ENCODE measurements at regions not wholly inside any gene's neighbourhood (a gene's known extent, or its start where the extent isn't known, plus 50 kb on each side); places are given as distances from the start of the nearest gene placed in this dataset.
"Not testable (repeated sequence)": the region's sequence is repeated elsewhere in the genome, so short reads cannot be mapped to it uniquely, and the experiment has no call there.

DNA sequence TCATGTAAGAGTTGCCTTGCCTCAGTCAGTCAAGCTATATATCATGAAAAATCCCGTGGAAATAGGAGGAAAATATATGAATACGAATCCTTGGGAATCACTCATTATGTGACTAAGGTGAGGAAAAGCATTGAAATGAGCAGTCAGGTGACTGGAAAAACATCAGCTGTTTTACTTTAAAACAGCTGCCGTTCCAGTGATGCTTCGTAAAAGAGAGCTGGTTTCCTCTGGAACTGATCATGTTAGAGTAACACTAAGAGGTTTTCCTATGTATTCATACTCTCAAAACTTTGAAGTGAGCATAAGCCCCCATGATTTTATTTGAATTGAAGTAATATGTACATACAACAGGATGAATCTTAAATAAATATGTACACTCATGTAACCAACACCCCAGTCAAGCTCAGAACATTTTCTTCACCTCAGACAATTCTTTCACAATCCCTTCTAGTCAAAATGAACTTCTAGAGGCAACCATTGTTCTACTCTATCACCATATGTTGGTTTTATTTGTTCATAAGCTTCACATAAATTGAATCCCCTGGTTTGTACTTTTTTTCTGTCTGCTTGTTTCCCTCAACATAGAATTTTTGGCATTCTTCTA is 107.7 kb downstream of the SLC25A46 start:
- Mint-ChIP-seq H3K4me3 (no peak overlapping the region), H3K36me3 (no peaks in the 10 kb centered on the region), H3K4me1 (no peaks in the 10 kb centered on the region), H3K9me3 (ENCODE audit: low read depth) (peaks cover 2% of the 10 kb centered on the region), H3K27me3 (no peaks in the 10 kb centered on the region), H3K27ac (no peak overlapping the region)
- no peak for DNase-seq
- no peak for ATAC-seq
- CTCF ChIA-PET = no interaction called here

GRCh38 chr5:110851357-110851756 is 112.5 kb downstream of the SLC25A46 start:
- no peaks in the 10 kb centered on the region for H3K27me3 Mint-ChIP-seq
- no peak for ATAC-seq
- CTCF ChIA-PET = no interaction called here

GRCh38 chr5:110852053-110852452 is 113.2 kb downstream of the SLC25A46 start:
- Mint-ChIP-seq H3K4me1 (no peaks in the 10 kb centered on the region), H3K27ac (no peak overlapping the region), H3K27me3 (no peaks in the 10 kb centered on the region), H3K4me3 (no peak overlapping the region), H3K36me3 (no peaks in the 10 kb centered on the region), H3K9me3 (ENCODE audit: low read depth) (peaks cover 3% of the 10 kb centered on the region)
- CTCF ChIA-PET = no interaction called here
- DNase-seq = no peak
- ATAC-seq = no peak

More at GRCh38 chr5:110851357-110851756, 112.5 kb downstream of the SLC25A46 start:
- Mint-ChIP-seq H3K36me3 (no peaks in the 10 kb centered on the region), H3K4me1 (no peaks in the 10 kb centered on the region), H3K27ac (no peak overlapping the region), H3K9me3 (ENCODE audit: low read depth) (peaks cover 3% of the 10 kb centered on the region), H3K4me3 (no peak overlapping the region)
- DNase-seq = no peak

DNA sequence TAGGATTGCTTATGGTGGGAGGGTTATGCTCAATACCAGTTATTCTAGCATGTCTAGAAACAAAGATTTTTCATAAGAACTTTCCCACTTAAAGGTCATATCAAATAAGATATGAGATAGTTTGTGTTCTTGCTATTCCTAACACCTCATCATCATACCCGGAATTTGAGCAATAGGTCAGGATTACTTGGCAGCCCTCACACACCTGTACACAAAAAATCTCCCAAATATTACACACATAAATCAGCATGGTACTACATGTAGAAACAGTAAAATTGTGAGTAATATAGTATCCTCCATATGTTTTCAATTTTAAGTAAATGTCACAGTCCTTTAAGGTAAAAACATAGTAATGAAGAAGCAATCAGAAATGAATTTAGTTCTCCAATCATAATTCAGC is 113.7 kb downstream of the SLC25A46 start:
- Mint-ChIP-seq H3K36me3 (no peaks in the 10 kb centered on the region), H3K27ac (no peak overlapping the region), H3K9me3 (ENCODE audit: low read depth) (peaks cover 3% of the 10 kb centered on the region), H3K4me3 (no peak overlapping the region), H3K27me3 (no peaks in the 10 kb centered on the region), H3K4me1 (no peaks in the 10 kb centered on the region)
- DNase-seq (no peak), ATAC-seq (no peak)
- CTCF ChIA-PET = no interaction called here

DNA sequence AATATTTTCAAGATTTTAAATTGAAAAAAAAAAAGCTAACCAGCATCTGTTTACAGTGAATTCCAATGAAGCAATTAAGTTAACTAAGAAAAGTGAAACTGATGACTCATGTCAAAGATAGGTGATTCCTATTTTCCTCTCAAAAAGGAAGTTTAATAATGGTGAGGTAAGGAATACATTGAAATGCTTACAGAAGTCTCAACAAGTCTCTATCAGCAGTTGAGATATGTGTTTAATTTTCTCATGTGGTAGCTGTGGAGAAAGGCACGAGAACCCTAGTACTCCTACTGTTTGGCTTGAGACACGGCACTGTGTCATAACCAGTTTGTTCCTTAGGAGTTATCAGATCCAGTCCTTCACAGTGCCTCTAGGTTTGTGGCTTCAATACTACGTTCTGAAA is 114.5 kb downstream of the SLC25A46 start:
- Mint-ChIP-seq H3K4me1 (no peaks in the 10 kb centered on the region), H3K36me3 (no peaks in the 10 kb centered on the region), H3K27ac (no peak overlapping the region), H3K27me3 (no peaks in the 10 kb centered on the region), H3K4me3 (no peak overlapping the region), H3K9me3 (ENCODE audit: low read depth) (peaks cover 3% of the 10 kb centered on the region)
- DNase-seq (no peak), ATAC-seq (no peak)
- CTCF ChIA-PET = no interaction called here

DNA sequence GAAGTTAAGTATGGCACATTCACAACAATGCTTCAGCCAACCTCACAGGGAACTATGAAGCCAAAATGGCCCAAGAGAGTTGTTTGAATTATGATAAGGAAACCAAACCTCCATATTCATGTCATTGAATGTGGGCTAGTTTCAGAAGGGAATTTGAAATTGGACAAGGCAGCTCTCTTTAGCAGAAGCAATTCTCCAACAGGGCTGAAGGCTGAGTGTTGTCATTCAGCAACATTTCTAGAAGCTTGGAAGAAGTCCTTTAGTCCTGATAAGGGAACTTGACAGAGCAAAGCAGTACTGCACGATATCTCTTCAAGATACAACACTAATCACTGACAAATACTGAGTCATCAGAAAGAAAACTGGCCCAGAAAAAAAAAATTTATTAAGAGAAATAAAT is 115.4 kb downstream of the SLC25A46 start:
- peaks cover 2% of the 10 kb centered on the region for H3K9me3 Mint-ChIP-seq (ENCODE audit: low read depth)
- no peak overlapping the region for H3K4me3 Mint-ChIP-seq
- DNase-seq = no peak
- H3K27me3 Mint-ChIP-seq = no peaks in the 10 kb centered on the region
- CTCF ChIA-PET = no interaction called here
- H3K4me1 Mint-ChIP-seq = no peaks in the 10 kb centered on the region
- H3K36me3 Mint-ChIP-seq = no peaks in the 10 kb centered on the region
- H3K27ac Mint-ChIP-seq = no peak overlapping the region
- ATAC-seq = no peak

- DNase-seq (no peak), ATAC-seq (no peak)
- Mint-ChIP-seq H3K4me3 (no peak overlapping the region), H3K36me3 (no peaks in the 10 kb centered on the region), H3K27me3 (peaks cover 2% of the 10 kb centered on the region), H3K27ac (no peak overlapping the region), H3K9me3 (ENCODE audit: low read depth) (peaks cover 2% of the 10 kb centered on the region), H3K4me1 (no peaks in the 10 kb centered on the region)
- CTCF ChIA-PET = no interaction called here
These were observed 117.2 kb downstream of the SLC25A46 start for GRCh38 chr5:110855961-110856360.

DNA sequence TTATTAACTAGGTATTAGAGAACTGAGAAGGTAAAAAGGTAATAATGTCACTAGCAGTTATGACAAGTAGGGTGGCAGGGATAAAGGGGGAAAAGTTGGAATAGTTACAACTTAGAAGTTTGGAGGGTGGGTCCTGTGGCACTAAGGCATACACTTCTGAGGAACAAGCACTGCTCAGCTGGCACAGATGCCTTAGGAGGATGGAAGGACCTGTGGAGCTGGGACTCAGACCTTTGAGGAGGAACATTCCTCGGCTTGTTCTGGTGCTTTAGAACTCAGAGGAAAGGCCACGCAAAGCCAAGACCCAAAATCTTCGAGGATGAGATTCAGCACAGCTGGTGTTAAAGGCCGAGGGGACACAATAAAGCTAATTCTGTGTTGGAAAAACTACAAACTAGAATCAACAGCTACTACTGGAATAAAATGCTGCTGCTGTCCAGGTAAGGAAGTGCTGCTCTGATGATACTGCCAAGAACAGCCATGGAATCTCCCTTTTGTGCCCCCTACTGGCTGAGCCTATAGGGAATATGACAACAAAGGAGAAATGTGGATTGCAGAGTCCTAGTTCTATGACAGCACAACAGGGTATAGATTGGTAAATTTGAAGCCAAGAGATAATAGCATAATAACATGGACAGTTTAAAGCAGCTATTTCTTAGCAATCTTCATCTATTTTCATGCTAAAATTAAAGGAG is 126.7 kb downstream of the SLC25A46 start:
- Mint-ChIP-seq H3K9me3 (ENCODE audit: low read depth) (no peaks in the 10 kb centered on the region), H3K4me3 (no peak overlapping the region), H3K27me3 (peaks cover 2% of the 10 kb centered on the region), H3K36me3 (no peaks in the 10 kb centered on the region), H3K27ac (no peak overlapping the region), H3K4me1 (no peaks in the 10 kb centered on the region)
- CTCF ChIA-PET = no interaction called here
- no peak for DNase-seq
- ATAC-seq = no peak

GRCh38 chr5:110869927-110870326 is 131.1 kb downstream of the SLC25A46 start:
- no peaks in the 10 kb centered on the region for H3K9me3 Mint-ChIP-seq (ENCODE audit: low read depth)
- H3K4me3 Mint-ChIP-seq = no peak overlapping the region
- no peaks in the 10 kb centered on the region for H3K4me1 Mint-ChIP-seq
- H3K27ac Mint-ChIP-seq = no peak overlapping the region
- CTCF ChIA-PET = no interaction called here
- no peaks in the 10 kb centered on the region for H3K27me3 Mint-ChIP-seq
- no peaks in the 10 kb centered on the region for H3K36me3 Mint-ChIP-seq
- ATAC-seq (no peak), DNase-seq (no peak)

GRCh38 chr5:110872200-110872599 is 133.4 kb downstream of the SLC25A46 start:
- DNase-seq (no peak), ATAC-seq (no peak)
- Mint-ChIP-seq H3K27ac (no peak overlapping the region), H3K4me3 (no peak overlapping the region), H3K36me3 (no peaks in the 10 kb centered on the region), H3K27me3 (no peaks in the 10 kb centered on the region), H3K9me3 (ENCODE audit: low read depth) (no peaks in the 10 kb centered on the region), H3K4me1 (no peaks in the 10 kb centered on the region)
- CTCF ChIA-PET = no interaction called here

DNA sequence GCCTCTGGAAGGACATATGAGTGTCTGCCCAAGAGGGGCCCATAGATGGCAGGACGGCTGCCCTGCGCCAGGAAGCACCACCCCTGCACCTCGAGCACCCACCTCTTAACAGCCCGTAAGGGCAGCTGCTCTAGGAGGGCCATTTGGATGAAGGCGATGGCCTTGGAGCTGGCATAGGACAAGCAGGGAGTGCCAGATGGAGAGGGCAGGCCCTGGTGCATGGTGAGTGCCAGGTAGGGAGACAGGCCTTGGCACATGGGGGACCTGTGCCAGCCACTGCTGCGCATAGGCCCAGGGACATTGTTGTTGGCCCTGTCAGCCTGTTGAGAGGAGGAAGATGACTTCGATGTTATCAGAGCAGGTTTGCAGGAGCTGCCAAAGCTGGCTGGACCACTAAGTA is 134.2 kb downstream of the SLC25A46 start:
- Mint-ChIP-seq H3K27ac (no peak overlapping the region), H3K4me3 (no peak overlapping the region), H3K9me3 (ENCODE audit: low read depth) (no peaks in the 10 kb centered on the region), H3K36me3 (no peaks in the 10 kb centered on the region), H3K4me1 (no peaks in the 10 kb centered on the region), H3K27me3 (no peaks in the 10 kb centered on the region)
- no peak for DNase-seq
- ATAC-seq = no peak
- CTCF ChIA-PET = no interaction called here

DNA sequence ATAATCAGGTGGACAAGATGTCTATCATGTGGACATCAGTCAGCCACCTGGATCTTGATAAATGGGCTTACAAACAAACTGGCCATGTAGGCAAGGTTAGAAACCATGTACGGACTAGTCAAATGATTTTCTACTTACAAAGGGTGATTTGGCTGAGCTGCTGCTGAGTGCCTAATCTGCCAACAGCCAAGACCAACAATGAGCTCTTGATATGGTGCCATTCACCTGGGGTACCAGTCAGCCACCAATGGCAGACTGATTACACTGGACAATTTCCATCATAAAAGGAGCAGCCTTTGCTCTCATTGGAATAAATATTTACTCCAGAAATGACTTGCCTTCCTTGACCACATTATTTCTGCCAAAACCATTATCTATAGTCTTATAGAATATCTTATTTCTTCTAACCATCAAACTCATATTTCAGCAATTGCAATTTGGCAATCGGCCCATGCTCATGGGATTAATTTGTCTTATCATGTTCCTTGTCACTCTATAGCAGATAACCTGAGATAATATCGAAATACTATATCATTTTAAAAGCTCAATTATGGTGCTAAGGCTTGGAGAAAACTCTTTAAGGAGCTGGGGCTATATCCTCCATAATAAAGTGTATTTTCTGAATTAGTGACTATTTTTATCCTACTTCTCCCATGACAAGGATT is 135.1 kb downstream of the SLC25A46 start:
- no peak overlapping the region for H3K27ac Mint-ChIP-seq
- H3K9me3 Mint-ChIP-seq (ENCODE audit: low read depth) = no peaks in the 10 kb centered on the region
- H3K4me1 Mint-ChIP-seq = no peaks in the 10 kb centered on the region
- ATAC-seq (no peak), DNase-seq (no peak)
- CTCF ChIA-PET = no interaction called here
- H3K27me3 Mint-ChIP-seq = no peaks in the 10 kb centered on the region
- no peaks in the 10 kb centered on the region for H3K36me3 Mint-ChIP-seq
- no peak overlapping the region for H3K4me3 Mint-ChIP-seq

- H3K4me1 Mint-ChIP-seq; H3K4me3 Mint-ChIP-seq; H3K27me3 Mint-ChIP-seq; ATAC-seq; H3K27ac Mint-ChIP-seq; H3K36me3 Mint-ChIP-seq; CTCF ChIA-PET; DNase-seq; H3K9me3 Mint-ChIP-seq (ENCODE audit: low read depth): not testable (repeated sequence)
These were observed 136.3 kb downstream of the SLC25A46 start for GRCh38 chr5:110875115-110875514.

- no peak for ATAC-seq
- no peaks in the 10 kb centered on the region for H3K36me3 Mint-ChIP-seq
- no peaks in the 10 kb centered on the region for H3K9me3 Mint-ChIP-seq (ENCODE audit: low read depth)
- DNase-seq = no peak
- no peaks in the 10 kb centered on the region for H3K27me3 Mint-ChIP-seq
- H3K4me3 Mint-ChIP-seq = no peak overlapping the region
- CTCF ChIA-PET = no interaction called here
- H3K27ac Mint-ChIP-seq = no peak overlapping the region
- H3K4me1 Mint-ChIP-seq = no peaks in the 10 kb centered on the region
These were observed 139.3 kb downstream of the SLC25A46 start for GRCh38 chr5:110878115-110878514.

Data from activated CD8-positive, alpha-beta memory T cell treated with anti-CD3 and anti-CD28 coated beads, Interleukin-2, amount 10 ng/mL, durations not matched to agents 7 days and 5 days (primary cell).